ENCODE measurements at regions not wholly inside any gene's neighbourhood (a gene's known extent, or its start where the extent isn't known, plus 50 kb on each side); places are given as distances from the start of the nearest gene placed in this dataset.

- no peak for DNase-seq
Observed at GRCh38 chr1:59107916-59108315, 189.0 kb upstream of the FGGY start.

DNA sequence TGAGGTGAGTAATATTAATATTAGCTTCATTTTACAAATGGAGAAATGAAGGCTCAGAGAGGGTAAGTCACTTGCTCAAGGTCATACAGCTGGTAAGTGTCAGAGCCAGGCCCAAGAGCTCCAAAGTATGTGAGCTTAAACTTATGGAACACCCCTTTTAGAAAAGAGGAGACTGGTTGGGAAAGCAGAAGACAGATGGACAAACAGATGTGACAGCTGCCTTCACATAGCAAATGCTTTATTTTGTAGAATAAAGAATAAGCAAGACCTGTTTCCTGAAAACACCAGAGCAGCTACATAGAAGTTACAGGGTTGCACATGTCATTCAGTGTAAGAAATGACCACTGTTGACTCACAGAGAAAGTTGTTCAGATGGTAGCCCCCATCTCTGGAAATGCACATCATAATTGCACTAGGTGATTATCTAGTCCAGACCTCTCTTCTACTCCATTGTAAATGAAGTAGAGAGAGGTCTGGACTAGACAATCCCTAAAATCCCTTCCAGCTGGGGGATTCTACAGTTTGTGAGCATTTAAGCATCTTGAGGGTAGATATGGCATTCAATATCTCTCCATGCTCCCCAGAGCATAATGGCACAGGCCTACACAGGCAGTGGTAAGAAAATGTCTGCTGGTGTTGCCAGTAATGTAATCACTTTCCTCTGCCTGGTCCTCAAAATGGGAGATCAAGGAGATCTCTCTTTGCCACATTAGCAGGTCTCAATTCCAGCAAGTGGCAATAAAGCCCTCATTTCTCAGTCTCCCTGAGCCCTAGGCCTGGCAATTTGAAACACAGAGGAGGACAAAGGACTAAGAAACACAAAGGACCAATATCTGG lies 188.2 kb upstream of the FGGY start:
- no peaks in the 10 kb centered on the region for H3K27me3 ChIP-seq (ENCODE audit: insufficient read depth, low read length)
- no peak overlapping the region for H3K9ac ChIP-seq (ENCODE audit: low read length)
- no peaks in the 10 kb centered on the region for H3K36me3 ChIP-seq (ENCODE audit: control insufficient read depth in 1 of 2, insufficient read depth in 2 of 2, low read length in 2 of 2)
- H3K23ac ChIP-seq (ENCODE audit: low read length): no peak overlapping the region
- peaks cover 0 to 2% of the 10 kb centered on the region in 2 experiments for H3K4me1 ChIP-seq (ENCODE audit: control insufficient read depth in 1 of 2, insufficient read depth in 2 of 2, low read length in 2 of 2)
- H3K4me2 ChIP-seq (ENCODE audit: low read length): no peak overlapping the region
- H2BK5ac ChIP-seq (ENCODE audit: low read depth, low read length, poor library complexity): no peak overlapping the region
- no peak overlapping the region for H4K12ac ChIP-seq (ENCODE audit: low read depth, low read length)
- no peak overlapping the region for H4K8ac ChIP-seq (ENCODE audit: low read depth, low read length)
- peaks cover 2% of the 10 kb centered on the region for H3K79me1 ChIP-seq (ENCODE audit: low read length)
- H3K79me2 ChIP-seq (ENCODE audit: control insufficient read depth, insufficient read depth, low read length, poor library complexity): no peaks in the 10 kb centered on the region
- no peak overlapping the region for H3K14ac ChIP-seq (ENCODE audit: low read length)
- no peak overlapping the region for H2BK120ac ChIP-seq (ENCODE audit: insufficient read depth, low read length, poor library complexity)
- no peaks in the 10 kb centered on the region for H3K9me3 ChIP-seq (ENCODE audit: insufficient read depth, low read depth, low read length)
- no peak overlapping the region for H3K4me3 ChIP-seq (ENCODE audit: low read depth, low read length)
- H2BK12ac ChIP-seq (ENCODE audit: low read length): peak overlapping the region; percentile 1
- no peak overlapping the region for H3K27ac ChIP-seq (ENCODE audit: low read depth, low read length)
- no peak overlapping the region for H2AK5ac ChIP-seq (ENCODE audit: low read length)
- H3K18ac ChIP-seq (ENCODE audit: low read length): no peak overlapping the region
- no peak overlapping the region for H2AFZ ChIP-seq (ENCODE audit: insufficient read depth, low read length, poor library complexity)
- DNase-seq: no peak
- H3K4ac ChIP-seq (ENCODE audit: low read depth, low read length): no peak overlapping the region
- no peak overlapping the region for H4K91ac ChIP-seq (ENCODE audit: low read depth, low read length)

More at GRCh38 chr1:59107916-59108315, 189.0 kb upstream of the FGGY start:
- H2BK12ac ChIP-seq (ENCODE audit: low read length): no peak overlapping the region
- H4K12ac ChIP-seq (ENCODE audit: low read depth, low read length): no peak overlapping the region
- no peaks in the 10 kb centered on the region for H3K79me2 ChIP-seq (ENCODE audit: control insufficient read depth, insufficient read depth, low read length, poor library complexity)
- H3K14ac ChIP-seq (ENCODE audit: low read length): no peak overlapping the region
- no CpG with 5 or more reads among the region's 5 CpGs for WGBS (ENCODE audit: extremely low coverage, insufficient coverage, insufficient read length)
- H4K91ac ChIP-seq (ENCODE audit: low read depth, low read length): no peak overlapping the region
- no peak overlapping the region for H3K4me2 ChIP-seq (ENCODE audit: low read length)
- H3K9me3 ChIP-seq (ENCODE audit: insufficient read depth, low read depth, low read length): no peaks in the 10 kb centered on the region
- no peak overlapping the region for H3K27ac ChIP-seq (ENCODE audit: low read depth, low read length)
- peaks cover 2% of the 10 kb centered on the region for H3K79me1 ChIP-seq (ENCODE audit: low read length)
- H3K23ac ChIP-seq (ENCODE audit: low read length): no peak overlapping the region
- H2BK120ac ChIP-seq (ENCODE audit: insufficient read depth, low read length, poor library complexity): no peak overlapping the region
- H3K18ac ChIP-seq (ENCODE audit: low read length): no peak overlapping the region
- no peak overlapping the region for H2BK5ac ChIP-seq (ENCODE audit: low read depth, low read length, poor library complexity)
- H3K4ac ChIP-seq (ENCODE audit: low read depth, low read length): no peak overlapping the region
- H3K9ac ChIP-seq (ENCODE audit: low read length): no peak overlapping the region
- no peaks in the 10 kb centered on the region for H3K4me1 ChIP-seq (ENCODE audit: control insufficient read depth in 1 of 2, insufficient read depth in 2 of 2, low read length in 2 of 2)
- no peak overlapping the region for H2AFZ ChIP-seq (ENCODE audit: insufficient read depth, low read length, poor library complexity)
- no peak overlapping the region for H4K8ac ChIP-seq (ENCODE audit: low read depth, low read length)
- H3K4me3 ChIP-seq (ENCODE audit: low read depth, low read length): no peak overlapping the region
- H3K36me3 ChIP-seq (ENCODE audit: control insufficient read depth in 1 of 2, insufficient read depth in 2 of 2, low read length in 2 of 2): no peaks in the 10 kb centered on the region
- H2AK5ac ChIP-seq (ENCODE audit: low read length): no peak overlapping the region
- no peaks in the 10 kb centered on the region for H3K27me3 ChIP-seq (ENCODE audit: insufficient read depth, low read length)

DNA sequence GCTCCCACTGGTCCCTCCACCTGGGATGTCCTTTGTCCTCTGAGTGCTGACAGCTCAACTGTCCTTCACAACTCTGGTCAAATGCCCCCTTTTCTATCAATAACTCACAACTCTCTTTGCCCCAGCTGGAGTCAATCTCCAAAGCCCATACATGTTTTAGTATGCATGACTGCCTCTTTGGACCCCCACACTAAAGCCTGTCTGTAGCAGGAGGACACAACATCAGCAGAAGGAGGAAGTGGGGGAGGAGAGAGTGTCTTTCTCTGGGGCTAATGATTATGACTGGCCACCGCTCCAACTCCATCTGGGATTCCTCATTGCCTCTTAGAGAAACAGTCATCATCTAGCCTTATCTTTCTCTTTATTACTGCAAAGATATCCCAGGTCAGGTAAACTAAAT lies 186.6 kb upstream of the FGGY start:
- Histone ChIP-seq H4K91ac (ENCODE audit: low read depth, low read length) (no peak overlapping the region), H3K4me3 (ENCODE audit: low read depth, low read length) (no peak overlapping the region), H3K9ac (ENCODE audit: low read length) (no peak overlapping the region), H4K12ac (ENCODE audit: low read depth, low read length) (no peak overlapping the region), H3K79me1 (ENCODE audit: low read length) (peaks cover 2% of the 10 kb centered on the region), H3K4me1 (ENCODE audit: control insufficient read depth in 1 of 2, insufficient read depth in 2 of 2, low read length in 2 of 2) (peaks cover 0 to 2% of the 10 kb centered on the region in 2 experiments), H3K23ac (ENCODE audit: low read length) (no peak overlapping the region), H2BK120ac (ENCODE audit: insufficient read depth, low read length, poor library complexity) (no peak overlapping the region), H2AK5ac (ENCODE audit: low read length) (no peak overlapping the region), H4K8ac (ENCODE audit: low read depth, low read length) (no peak overlapping the region), H3K4me2 (ENCODE audit: low read length) (no peak overlapping the region), H3K27me3 (ENCODE audit: insufficient read depth, low read length) (no peaks in the 10 kb centered on the region), H3K27ac (ENCODE audit: low read depth, low read length) (no peak overlapping the region), H3K36me3 (ENCODE audit: control insufficient read depth in 1 of 2, insufficient read depth in 2 of 2, low read length in 2 of 2) (no peaks in the 10 kb centered on the region), H3K79me2 (ENCODE audit: control insufficient read depth, insufficient read depth, low read length, poor library complexity) (no peaks in the 10 kb centered on the region), H3K18ac (ENCODE audit: low read length) (no peak overlapping the region), H2BK12ac (ENCODE audit: low read length) (no peak overlapping the region), H2BK5ac (ENCODE audit: low read depth, low read length, poor library complexity) (no peak overlapping the region), H3K9me3 (ENCODE audit: insufficient read depth, low read depth, low read length) (no peaks in the 10 kb centered on the region), H3K14ac (ENCODE audit: low read length) (no peak overlapping the region), H3K4ac (ENCODE audit: low read depth, low read length) (no peak overlapping the region), H2AFZ (ENCODE audit: insufficient read depth, low read length, poor library complexity) (no peak overlapping the region)
- WGBS (ENCODE audit: extremely low coverage, insufficient coverage, insufficient read length): no CpG with 5 or more reads among the region's 1 CpG
- DNase-seq: no peak

GRCh38 chr1:59113876-59114457 lies 182.9 kb upstream of the FGGY start:
- Histone ChIP-seq H3K23ac (ENCODE audit: low read length) (no peak overlapping the region), H3K4me3 (ENCODE audit: low read depth, low read length) (no peak overlapping the region), H2BK5ac (ENCODE audit: low read depth, low read length, poor library complexity) (no peak overlapping the region), H2AFZ (ENCODE audit: insufficient read depth, low read length, poor library complexity) (no peak overlapping the region), H2AK5ac (ENCODE audit: low read length) (no peak overlapping the region), H3K36me3 (ENCODE audit: control insufficient read depth in 1 of 2, insufficient read depth in 2 of 2, low read length in 2 of 2) (no peaks in the 10 kb centered on the region), H3K27ac (ENCODE audit: low read depth, low read length) (no peak overlapping the region), H3K79me1 (ENCODE audit: low read length) (peaks cover 10% of the 10 kb centered on the region), H3K9me3 (ENCODE audit: insufficient read depth, low read depth, low read length) (no peaks in the 10 kb centered on the region), H4K12ac (ENCODE audit: low read depth, low read length) (no peak overlapping the region), H3K79me2 (ENCODE audit: control insufficient read depth, insufficient read depth, low read length, poor library complexity) (no peaks in the 10 kb centered on the region), H3K14ac (ENCODE audit: low read length) (no peak overlapping the region), H3K4me2 (ENCODE audit: low read length) (no peak overlapping the region), H3K9ac (ENCODE audit: low read length) (no peak overlapping the region), H3K27me3 (ENCODE audit: insufficient read depth, low read length) (no peaks in the 10 kb centered on the region), H4K8ac (ENCODE audit: low read depth, low read length) (no peak overlapping the region), H4K91ac (ENCODE audit: low read depth, low read length) (no peak overlapping the region), H3K18ac (ENCODE audit: low read length) (no peak overlapping the region), H3K4ac (ENCODE audit: low read depth, low read length) (no peak overlapping the region), H2BK120ac (ENCODE audit: insufficient read depth, low read length, poor library complexity) (no peak overlapping the region), H2BK12ac (ENCODE audit: low read length) (no peak overlapping the region), H3K4me1 (ENCODE audit: control insufficient read depth in 1 of 2, insufficient read depth in 2 of 2, low read length in 2 of 2) (peaks cover 0 to 14% of the 10 kb centered on the region in 2 experiments)
- no peak for DNase-seq
- WGBS (ENCODE audit: extremely low coverage, insufficient coverage, insufficient read length): no CpG with 5 or more reads among the region's 1 CpG

Data from trophoblast cell (in vitro differentiated cells and primary cell).